Posterior cingulate gyrus (tissue), 11 donors: ENCODE measurements at regions not wholly inside any gene's neighbourhood (a gene's known extent, or its start where the extent isn't known, plus 50 kb on each side); places are given as distances from the start of the nearest gene placed in this dataset.
"Not testable (repeated sequence)": the region's sequence is repeated elsewhere in the genome, so short reads cannot be mapped to it uniquely, and the experiment has no call there.

Source experiments
- DNase-seq, 10 donors: peaks; one replicate each; pipeline versions ENCODE4 v3.0.0 to v3.0.0-alpha.2; 2020 to 2021; ENCODE audit warnings: mixed read lengths in 3 of 10
- intact Hi-C: fragments of 100-400 bp; cut with DNase I; formaldehyde crosslinking; loops from one replicate; pipeline ENCODE4 v1.15.1; 2023

GRCh38 chr2:15747603-15748471 is 156.2 kb downstream of the DDX1 start:
- intact Hi-C loops: no loop called here
- DNase-seq: peak in 1 of 10 donors; percentile 45

GRCh38 chr2:15748736-15749323 is 157.2 kb downstream of the DDX1 start:
- intact Hi-C loops: no loop called here
- peak in 1 of 10 donors; percentile 79 for DNase-seq

GRCh38 chr2:15749460-15750432 is 158.1 kb downstream of the DDX1 start:
- intact Hi-C loops: no loop called here
- peak in 1 of 10 donors; percentile 58 for DNase-seq

- intact Hi-C loops: no loop called here
- DNase-seq: no peak
Measured at GRCh38 chr2:15750433-15750814, 158.8 kb downstream of the DDX1 start.

DNA sequence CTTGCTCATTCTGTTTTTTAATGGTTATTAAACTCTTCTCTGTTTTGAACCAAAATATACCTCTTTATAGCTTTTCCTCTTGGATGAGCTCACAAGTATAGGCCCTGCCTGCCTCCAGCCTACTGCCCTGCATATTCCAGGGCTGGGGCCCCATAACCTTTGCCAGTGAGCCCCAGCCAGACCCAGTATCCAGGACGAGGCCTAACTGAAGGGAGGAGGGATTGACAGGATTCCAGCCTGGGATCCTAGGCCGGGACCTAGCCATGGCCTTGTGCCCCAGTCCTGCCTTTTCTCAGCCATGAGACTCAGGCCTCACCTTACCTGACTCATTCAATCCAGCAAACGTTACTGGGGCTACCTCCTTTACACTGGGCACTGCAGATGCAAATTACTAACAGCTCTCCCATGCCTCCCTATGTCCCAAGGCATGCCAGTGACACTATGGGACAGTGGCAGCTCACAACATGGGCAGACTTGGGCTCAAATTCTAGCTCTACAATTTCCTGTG is 159.2 kb downstream of the DDX1 start:
- intact Hi-C loops: no loop called here
- DNase-seq: peak in 1 of 10 donors; percentile 24

GRCh38 chr2:15751477-15751876 is 159.8 kb downstream of the DDX1 start:
- DNase-seq: no peak
- intact Hi-C loops: no loop called here

GRCh38 chr2:15752552-15753232 is 161.0 kb downstream of the DDX1 start:
- no peak for DNase-seq
- intact Hi-C loops: no loop called here

DNA sequence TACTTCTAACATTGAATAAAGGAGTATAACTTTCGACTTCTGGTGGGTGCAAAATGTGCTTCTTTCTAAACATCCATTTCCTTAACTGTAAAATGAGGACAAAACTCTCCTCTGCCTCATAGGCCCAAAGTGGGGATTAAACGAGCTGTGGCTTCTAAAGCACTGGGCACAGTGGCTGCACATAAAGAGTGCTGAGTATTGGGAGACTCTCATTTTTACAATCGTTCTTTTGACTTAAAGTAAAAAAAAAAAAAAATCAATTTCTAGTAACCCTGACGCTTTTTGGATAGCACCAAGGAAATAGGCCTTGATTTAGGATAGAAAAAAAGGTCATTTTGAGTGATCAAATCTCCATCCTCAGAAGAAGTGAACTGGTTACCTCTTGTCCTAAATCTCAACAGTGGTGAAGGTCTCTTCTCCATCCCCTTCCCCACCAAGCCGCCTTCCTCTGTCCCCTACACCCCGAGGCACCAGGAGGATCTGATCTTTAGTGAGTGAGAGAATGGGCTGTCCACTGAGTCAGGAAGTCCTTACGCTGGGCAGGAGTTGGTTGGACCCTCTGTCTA is 161.6 kb downstream of the DDX1 start:
- intact Hi-C loops: no loop called here
- no peak for DNase-seq

- peak in 1 of 10 donors; percentile 78 for DNase-seq
- intact Hi-C loops: no loop called here
Measured at GRCh38 chr2:15753811-15754702, 162.4 kb downstream of the DDX1 start.

DNA sequence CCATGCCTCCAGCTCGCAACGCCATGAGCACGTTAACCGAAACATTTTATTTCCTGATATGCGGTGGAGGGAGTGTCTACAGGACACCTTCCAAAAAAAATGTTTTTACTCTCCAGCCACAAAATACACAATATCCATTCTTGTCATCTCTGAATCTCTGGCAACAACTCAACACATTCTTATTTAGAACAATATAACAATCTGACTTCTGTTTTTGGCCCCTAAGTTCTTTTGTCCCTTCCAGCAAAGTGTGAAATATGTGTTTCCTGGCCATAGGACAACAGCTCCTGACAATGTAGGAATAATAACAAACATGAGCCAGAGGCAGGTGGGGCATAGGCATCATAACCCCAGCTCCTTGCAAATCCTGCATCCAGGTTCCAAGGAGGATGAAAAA is 163.0 kb downstream of the DDX1 start:
- intact Hi-C loops: no loop called here
- peak in 1 of 10 donors; percentile 31 for DNase-seq

GRCh38 chr2:15755528-15755927 is 163.9 kb downstream of the DDX1 start:
- no peak for DNase-seq
- intact Hi-C loops: no loop called here

- intact Hi-C loops: no loop called here
- no peak for DNase-seq
Measured at GRCh38 chr2:15756011-15756550, 164.4 kb downstream of the DDX1 start.

GRCh38 chr2:15756882-15757819 is 165.5 kb downstream of the DDX1 start:
- peak in 1 of 10 donors; percentile 40 for DNase-seq
- intact Hi-C loops: no loop called here

DNA sequence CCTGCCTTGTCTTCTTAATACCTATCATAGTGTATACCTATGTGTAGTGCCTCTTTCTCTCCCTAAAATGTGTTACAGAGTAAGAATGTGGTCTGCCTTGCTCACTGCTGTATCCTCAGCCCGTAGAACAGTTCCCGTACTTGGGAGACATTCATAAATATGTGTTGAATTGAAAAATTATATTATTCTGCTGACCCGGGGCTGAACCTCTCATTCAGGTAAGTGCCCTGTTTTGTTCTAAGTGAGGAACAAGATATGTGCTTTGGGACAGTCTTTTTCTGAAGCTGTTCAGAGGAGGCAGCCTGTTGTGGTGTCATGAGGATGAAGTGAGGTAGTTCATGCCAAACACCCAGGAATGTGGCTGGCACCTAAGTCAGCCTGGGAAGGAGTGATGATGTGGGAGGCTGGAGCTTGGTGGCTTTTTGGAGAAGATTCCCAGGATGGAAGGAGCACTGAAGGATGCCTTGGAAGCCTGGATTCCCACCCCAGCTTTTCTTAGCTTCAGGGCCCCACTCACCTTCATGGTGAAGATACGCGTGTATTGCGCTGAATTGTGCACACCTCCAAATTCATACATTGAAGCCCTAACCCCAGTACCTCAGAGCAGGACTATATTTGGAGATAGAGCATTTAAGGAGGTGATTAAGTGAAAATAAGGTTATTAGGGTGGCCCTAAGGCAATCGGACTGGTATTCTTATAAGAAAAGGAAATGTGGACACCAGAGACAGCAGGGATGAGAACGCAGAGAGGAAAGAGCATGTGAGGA is 166.3 kb downstream of the DDX1 start:
- intact Hi-C loops: no loop called here
- peak in 1 of 10 donors; percentile 53 for DNase-seq

- peak in 1 of 10 donors; percentile 72 for DNase-seq
- intact Hi-C loops: no loop called here
Measured at GRCh38 chr2:15758848-15759247, 167.2 kb downstream of the DDX1 start.

GRCh38 chr2:15759385-15759784 is 167.7 kb downstream of the DDX1 start:
- DNase-seq: no peak
- intact Hi-C loops: no loop called here

DNA sequence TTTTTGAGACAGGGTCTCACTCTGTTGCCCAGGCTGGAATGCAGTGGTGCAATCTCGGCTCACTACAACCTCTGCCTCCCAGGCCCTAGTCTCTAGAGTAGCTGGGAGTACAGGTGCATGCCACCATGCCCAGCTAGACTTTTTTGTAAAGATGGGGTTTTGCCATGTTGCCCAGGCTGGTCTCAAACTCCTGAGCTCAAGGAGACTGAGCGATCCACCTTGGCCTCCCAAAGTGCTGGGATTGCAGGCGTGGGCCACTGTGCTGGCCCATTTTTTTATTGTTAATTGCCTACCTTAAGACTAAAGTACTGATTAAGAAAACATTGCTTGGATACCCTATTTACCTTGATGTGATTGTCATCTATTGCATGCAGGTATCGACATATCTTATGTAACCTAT is 168.1 kb downstream of the DDX1 start:
- intact Hi-C loops: not testable (repeated sequence)
- peak in 1 of 10 donors; percentile 24 for DNase-seq
